HFF-Myc (cell line): ENCODE measurements at regions not wholly inside any gene's neighbourhood (a gene's known extent, or its start where the extent isn't known, plus 50 kb on each side); places are given as distances from the start of the nearest gene placed in this dataset.

Experiments used
- DNase-seq: peaks from one replicate; pipeline ENCODE4 v3.0.0-alpha.2; 2011; ENCODE audit warnings: low read depth; ENCODE audit errors: extremely low read depth
- H3K4me3 ChIP-seq: replicated peaks from 2 replicates; pipeline ENCODE4 v1.5.1; 2011; ENCODE audit warnings: low read depth, mild to moderate bottlenecking, control low read depth, low read length
- CTCF ChIP-seq: IDR thresholded peaks from 2 replicates; pipeline ENCODE4 v1.5.1; 2012; ENCODE audit warnings: mild to moderate bottlenecking, low read depth, low read length, control low read depth; ENCODE audit errors: missing control alignments

DNA sequence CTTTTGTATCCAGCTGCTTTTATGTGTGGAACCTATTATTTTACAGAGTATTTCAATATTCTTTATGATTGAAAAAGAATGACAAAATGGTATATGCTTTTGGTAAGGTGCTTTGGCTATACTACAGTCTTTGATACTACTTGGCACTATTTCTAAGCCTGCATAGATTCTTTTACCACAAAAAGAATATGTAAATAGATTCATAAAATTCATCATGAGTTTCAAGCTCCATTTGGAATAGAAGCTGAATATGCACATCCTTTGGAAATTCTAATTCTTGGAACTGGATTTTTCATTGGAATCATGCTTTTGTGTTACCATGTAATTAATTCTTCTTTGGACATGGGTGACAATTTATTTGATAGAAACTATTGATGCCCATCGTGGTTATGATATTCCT is 60.2 kb upstream of the SYTL5 start:
- no peak for DNase-seq
- no peak overlapping the region for H3K4me3 ChIP-seq
- no peak for TF ChIP-seq CTCF

- no peak overlapping the region for H3K4me3 ChIP-seq
- DNase-seq = no peak
- no peak for TF ChIP-seq CTCF
Observed at GRCh38 chrX:37955273-37955672, 51.1 kb upstream of the SYTL5 start.

DNA sequence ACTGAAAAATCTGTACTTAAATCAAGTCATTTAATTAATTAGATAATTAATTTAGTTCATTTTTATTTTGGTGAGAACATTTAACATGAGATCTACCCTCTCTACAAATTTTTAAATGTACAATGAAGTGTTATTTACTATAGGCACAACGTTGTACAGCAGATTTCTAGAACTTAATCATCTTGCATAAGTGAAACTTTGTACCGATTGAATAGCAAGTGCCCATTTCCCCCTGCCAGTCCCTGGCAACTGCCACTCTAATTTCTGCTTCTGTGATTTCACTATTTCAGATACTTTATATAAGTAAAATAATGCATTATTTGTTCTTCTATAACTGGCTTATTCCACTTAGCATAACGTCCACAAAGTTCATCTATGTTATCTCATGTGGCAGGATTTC is 50.1 kb upstream of the SYTL5 start:
- no peak overlapping the region for H3K4me3 ChIP-seq
- TF ChIP-seq CTCF = no peak
- DNase-seq = no peak
